AG09309 (cell line): ENCODE measurements at regions not wholly inside any gene's neighbourhood (a gene's known extent, or its start where the extent isn't known, plus 50 kb on each side); places are given as distances from the start of the nearest gene placed in this dataset.

Experiments used
- DNase-seq: peaks from one replicate; pipeline ENCODE4 v3.0.0-alpha.2; 2010; ENCODE audit warnings: low read depth
- H3K4me3 ChIP-seq: 2 replicates; pipeline ENCODE4 v1.5.1; 2011; ENCODE audit warnings: mild to moderate bottlenecking, low read depth, low read length, moderate library complexity; ENCODE audit not compliant: control insufficient read depth
- TF ChIP-seq, protein P1 (sequence below): IDR thresholded peaks from 2 replicates; pipeline ENCODE4 v1.5.1; 2011; ENCODE audit warnings: mild to moderate bottlenecking, low read depth, low read length, inconsistent platforms; ENCODE audit not compliant: insufficient read depth, control insufficient read depth; ENCODE audit errors: missing control alignments

GRCh38 chr21:43299441-43300277 is 127.3 kb downstream of the SIK1 start:
- no peak for DNase-seq
- no peak overlapping the region for H3K4me3 ChIP-seq
- TF ChIP-seq, protein P1, sequence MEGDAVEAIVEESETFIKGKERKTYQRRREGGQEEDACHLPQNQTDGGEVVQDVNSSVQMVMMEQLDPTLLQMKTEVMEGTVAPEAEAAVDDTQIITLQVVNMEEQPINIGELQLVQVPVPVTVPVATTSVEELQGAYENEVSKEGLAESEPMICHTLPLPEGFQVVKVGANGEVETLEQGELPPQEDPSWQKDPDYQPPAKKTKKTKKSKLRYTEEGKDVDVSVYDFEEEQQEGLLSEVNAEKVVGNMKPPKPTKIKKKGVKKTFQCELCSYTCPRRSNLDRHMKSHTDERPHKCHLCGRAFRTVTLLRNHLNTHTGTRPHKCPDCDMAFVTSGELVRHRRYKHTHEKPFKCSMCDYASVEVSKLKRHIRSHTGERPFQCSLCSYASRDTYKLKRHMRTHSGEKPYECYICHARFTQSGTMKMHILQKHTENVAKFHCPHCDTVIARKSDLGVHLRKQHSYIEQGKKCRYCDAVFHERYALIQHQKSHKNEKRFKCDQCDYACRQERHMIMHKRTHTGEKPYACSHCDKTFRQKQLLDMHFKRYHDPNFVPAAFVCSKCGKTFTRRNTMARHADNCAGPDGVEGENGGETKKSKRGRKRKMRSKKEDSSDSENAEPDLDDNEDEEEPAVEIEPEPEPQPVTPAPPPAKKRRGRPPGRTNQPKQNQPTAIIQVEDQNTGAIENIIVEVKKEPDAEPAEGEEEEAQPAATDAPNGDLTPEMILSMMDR, result no peak

GRCh38 chr21:43298546-43299440 is 128.1 kb downstream of the SIK1 start:
- no peak for DNase-seq
- TF ChIP-seq, protein P1, result no peak
- H3K4me3 ChIP-seq, result no peak overlapping the region

GRCh38 chr21:43297989-43298388 is 128.9 kb downstream of the SIK1 start:
- H3K4me3 ChIP-seq, result no peak overlapping the region
- DNase-seq, result no peak
- TF ChIP-seq, protein P1, result no peak

DNA sequence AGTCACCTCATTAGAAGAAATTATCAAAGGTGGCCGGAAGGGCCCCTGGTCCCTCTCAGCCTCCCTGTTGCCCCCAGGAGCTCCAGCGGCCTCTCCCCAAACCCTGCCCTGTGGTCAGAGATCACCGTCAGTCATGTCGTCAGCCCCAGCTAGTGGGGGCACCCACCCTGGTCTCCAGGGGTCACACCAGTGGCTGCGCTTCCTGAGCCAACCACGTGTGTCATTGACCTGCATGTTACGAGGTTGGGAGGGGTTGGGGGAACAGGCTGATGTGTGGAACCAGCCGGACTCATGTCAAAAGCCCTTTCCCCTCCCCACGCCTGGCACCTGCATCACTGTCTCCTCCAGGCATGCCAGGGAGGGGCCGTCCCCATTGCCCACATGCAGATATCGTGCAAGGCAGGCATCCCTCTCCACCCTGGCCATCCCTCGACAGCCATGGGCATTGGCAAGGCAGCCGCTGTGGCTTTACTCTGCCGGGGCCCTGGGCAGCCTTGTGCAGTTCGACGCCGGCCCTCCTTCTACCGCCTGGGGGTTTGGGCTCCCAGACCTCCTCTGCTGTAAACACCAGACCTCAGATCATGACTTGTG is 128.7 kb downstream of the CRYAA start:
- no peak for DNase-seq
- no peak overlapping the region for H3K4me3 ChIP-seq
- TF ChIP-seq, protein P1, result no peak

DNA sequence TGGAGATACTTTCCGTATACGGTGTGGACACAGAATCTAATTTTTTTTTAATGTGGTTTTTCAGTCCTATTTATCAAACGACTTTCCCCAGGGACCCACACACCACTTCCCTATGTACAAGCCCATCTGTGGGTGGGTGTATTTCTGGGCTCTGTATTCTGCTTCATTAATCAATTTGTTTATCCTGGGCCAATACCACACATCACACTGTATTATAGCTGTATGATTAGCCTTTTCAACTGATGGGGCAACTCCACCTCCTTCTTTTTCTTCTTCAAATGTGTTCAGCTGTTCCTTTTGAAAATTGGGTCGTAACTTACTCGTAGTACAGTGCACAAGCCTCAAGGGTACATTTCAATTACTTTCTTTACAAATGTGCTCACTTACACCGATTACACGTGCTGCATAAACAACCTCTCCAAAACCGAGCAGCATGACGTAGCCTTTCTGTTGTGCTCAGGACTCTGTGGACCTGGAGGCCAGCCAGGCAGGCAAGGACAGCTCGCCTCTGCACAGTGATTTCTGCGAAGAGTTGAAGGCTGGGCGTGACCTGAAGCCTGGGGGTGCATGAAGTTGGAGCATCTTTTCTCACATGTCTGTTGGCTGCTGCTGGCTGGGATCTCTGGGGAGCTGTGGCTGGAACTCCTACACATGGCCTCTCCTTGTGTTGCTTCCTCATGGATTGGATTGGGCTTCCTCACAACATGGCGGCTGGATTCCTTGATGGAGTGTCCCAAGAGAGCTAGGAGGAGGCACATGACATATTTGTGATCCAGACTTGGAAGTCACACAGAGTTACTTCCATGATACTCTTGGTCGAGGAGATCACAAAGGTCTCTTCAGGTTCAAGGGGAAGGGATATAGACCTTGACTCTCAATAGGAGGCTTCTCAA is 126.5 kb downstream of the CRYAA start:
- TF ChIP-seq, protein P1, result no peak
- no peak for DNase-seq
- no peak overlapping the region for H3K4me3 ChIP-seq
